Sigmoid colon (tissue), 6 donors: ENCODE measurements at regions not wholly inside any gene's neighbourhood (a gene's known extent, or its start where the extent isn't known, plus 50 kb on each side); places are given as distances from the start of the nearest gene placed in this dataset.

ENCODE experiments used
- DNase-seq: peaks from one replicate; pipeline ENCODE4 v3.0.0-alpha.2; 2019
- H3K27ac ChIP-seq, 4 donors: fragments of 200-600 bp; sonication (generic); one replicate each; pipeline ENCODE4 v1.5.1; 2016 to 2019; ENCODE audit warnings: mild to moderate bottlenecking in 1 of 4
- H3K27me3 ChIP-seq, 3 donors: fragments of 200-600 bp; sonication (generic); one replicate each; pipeline ENCODE4 v1.5.1; 2019; ENCODE audit warnings: mild to moderate bottlenecking in 1 of 3
- H3K36me3 ChIP-seq, 4 donors: fragments of 200-600 bp; sonication (generic); one replicate each; pipeline ENCODE4 v1.5.1; 2016 to 2019
- H3K4me1 ChIP-seq, 4 donors: fragments of 200-600 bp; sonication (generic); one replicate each; pipeline ENCODE4 v1.5.1; 2017 to 2019
- H3K4me3 ChIP-seq, 4 donors: fragments of 200-600 bp; sonication (generic); one replicate each; pipeline ENCODE4 v1.5.1; 2017 to 2019; ENCODE audit warnings: mild to moderate bottlenecking in 2 of 4, moderate library complexity in 1 of 4
- H3K9me3 ChIP-seq, 4 donors: fragments of 200-600 bp in 3 of 4; sonication (generic) in 3 of 4; one replicate each; pipeline versions ENCODE4 v1.5.1 to v1.6.1; 2013 to 2019
- EP300 ChIP-seq, 4 donors: sonication (generic); formaldehyde crosslinking; IDR thresholded peaks; one replicate each; pipeline ENCODE4 v1.6.1; 2017; ENCODE audit warnings: antibody characterized with exemption in 4 of 4
- POLR2A ChIP-seq, 2 donors: fragments of 450-650 bp; IDR thresholded peaks; one replicate each; pipeline ENCODE4 v1.6.1; 2016; ENCODE audit warnings: antibody characterized with exemption in 2 of 2, mild to moderate bottlenecking in 2 of 2, moderate library complexity in 2 of 2
- POLR2AphosphoS5 ChIP-seq, 4 donors: sonication (generic); formaldehyde crosslinking; IDR thresholded peaks; one replicate each; pipeline ENCODE4 v1.6.1; 2017; ENCODE audit warnings: antibody characterized with exemption in 4 of 4
- WGBS, 2 donors: extraction: QIAGEN DNeasy Blood & Tissue Kit; methylation state at CpG; one replicate each; pipeline ENCODE4 v1.1.7; 2013; 5-methylcytosine and 5-hydroxymethylcytosine counted together
- intact Hi-C: fragments of 100-400 bp; cut with DNase I; formaldehyde crosslinking; loops from one replicate; pipeline ENCODE4 v1.15.1; 2023
- TF ChIP-seq, protein P1 (sequence below), 4 experiments: fragments of 450-650 bp in 3 of 4; fragments of 200-600 bp in 1 of 4; IDR thresholded peaks; one replicate each; pipeline ENCODE4 v1.5.1; 2016 to 2019; ENCODE audit warnings: antibody characterized with exemption in 4 of 4, mild to moderate bottlenecking in 3 of 4, moderate library complexity in 2 of 4
- donor health status: healthy with polysubstance abuse.
- donor health status: healthy.

GRCh38 chr6:168369786-168370185, 50.2 kb upstream of the DACT2 start:
- Histone ChIP-seq H3K9me3 (no peaks in the 10 kb centered on the region), H3K27ac (no peak overlapping the region), H3K4me1 (peaks cover 0 to 29% (median 16%) of the 10 kb centered on the region in 4 donors), H3K27me3 (no peaks in the 10 kb centered on the region), H3K36me3 (no peaks in the 10 kb centered on the region), H3K4me3 (no peak overlapping the region)
- peak; percentile 38 for DNase-seq
- no peak for TF ChIP-seq POLR2AphosphoS5 (IDR thresholded peaks at IDR 0.05)
- no peak for TF ChIP-seq POLR2A (IDR thresholded peaks at IDR 0.05)
- TF ChIP-seq EP300 (IDR thresholded peaks at IDR 0.05), result no peak
- TF ChIP-seq, protein P1, sequence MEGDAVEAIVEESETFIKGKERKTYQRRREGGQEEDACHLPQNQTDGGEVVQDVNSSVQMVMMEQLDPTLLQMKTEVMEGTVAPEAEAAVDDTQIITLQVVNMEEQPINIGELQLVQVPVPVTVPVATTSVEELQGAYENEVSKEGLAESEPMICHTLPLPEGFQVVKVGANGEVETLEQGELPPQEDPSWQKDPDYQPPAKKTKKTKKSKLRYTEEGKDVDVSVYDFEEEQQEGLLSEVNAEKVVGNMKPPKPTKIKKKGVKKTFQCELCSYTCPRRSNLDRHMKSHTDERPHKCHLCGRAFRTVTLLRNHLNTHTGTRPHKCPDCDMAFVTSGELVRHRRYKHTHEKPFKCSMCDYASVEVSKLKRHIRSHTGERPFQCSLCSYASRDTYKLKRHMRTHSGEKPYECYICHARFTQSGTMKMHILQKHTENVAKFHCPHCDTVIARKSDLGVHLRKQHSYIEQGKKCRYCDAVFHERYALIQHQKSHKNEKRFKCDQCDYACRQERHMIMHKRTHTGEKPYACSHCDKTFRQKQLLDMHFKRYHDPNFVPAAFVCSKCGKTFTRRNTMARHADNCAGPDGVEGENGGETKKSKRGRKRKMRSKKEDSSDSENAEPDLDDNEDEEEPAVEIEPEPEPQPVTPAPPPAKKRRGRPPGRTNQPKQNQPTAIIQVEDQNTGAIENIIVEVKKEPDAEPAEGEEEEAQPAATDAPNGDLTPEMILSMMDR (IDR thresholded peaks at IDR 0.05), result no peak
- 27 to 66% methylated on average over 13 of the region's 13 CpGs for WGBS, 2 donors
- intact Hi-C loops, result loop anchor here (1.0 to 10.0 kb wide), 3 partner anchors 265 to 1155 kb away; no protein-coding TSS in a partner anchor

GRCh38 chr6:168370310-168370991, 50.9 kb upstream of the DACT2 start:
- intact Hi-C loops, result loop anchor here (1.0 to 10.0 kb wide), 3 partner anchors 264 to 1154 kb away; no protein-coding TSS in a partner anchor
- H3K4me1 ChIP-seq, result peaks cover 0 to 29% (median 16%) of the 10 kb centered on the region in 4 donors
- no peaks in the 10 kb centered on the region for H3K27me3 ChIP-seq
- H3K36me3 ChIP-seq, result no peaks in the 10 kb centered on the region
- H3K4me3 ChIP-seq, result no peak overlapping the region
- TF ChIP-seq POLR2A (IDR thresholded peaks at IDR 0.05) (no peak), POLR2AphosphoS5 (IDR thresholded peaks at IDR 0.05) (no peak), EP300 (IDR thresholded peaks at IDR 0.05) (no peak)
- TF ChIP-seq, protein P1 (IDR thresholded peaks at IDR 0.05), result peak; percentile 78 to 94 (median 86)
- WGBS, 2 donors, result 42 to 54% methylated on average over 43 of the region's 43 CpGs
- no peak overlapping the region for H3K27ac ChIP-seq
- DNase-seq, result peak; percentile 89
- no peaks in the 10 kb centered on the region for H3K9me3 ChIP-seq

- Histone ChIP-seq H3K4me1 (peaks cover 0 to 29% (median 16%) of the 10 kb centered on the region in 4 donors), H3K27ac (no peak overlapping the region), H3K9me3 (no peaks in the 10 kb centered on the region), H3K4me3 (no peak overlapping the region), H3K27me3 (no peaks in the 10 kb centered on the region), H3K36me3 (no peaks in the 10 kb centered on the region)
- TF ChIP-seq POLR2AphosphoS5 (IDR thresholded peaks at IDR 0.05) (no peak), EP300 (IDR thresholded peaks at IDR 0.05) (no peak), POLR2A (IDR thresholded peaks at IDR 0.05) (no peak)
- TF ChIP-seq, protein P1 (IDR thresholded peaks at IDR 0.05), result no peak
- intact Hi-C loops, result loop anchor here (10.0 kb wide), 2 partner anchors 264 to 1154 kb away; no protein-coding TSS in a partner anchor
- peak; percentile 18 for DNase-seq
- 83 to 92% methylated on average over 11 of the region's 11 CpGs for WGBS, 2 donors
Observed at GRCh38 chr6:168371185-168371584, 51.6 kb upstream of the DACT2 start.

GRCh38 chr6:168371618-168371980, 52.0 kb upstream of the DACT2 start:
- peak; percentile 60 for DNase-seq
- WGBS, 2 donors, result 74 to 90% methylated on average over 6 of the region's 6 CpGs
- intact Hi-C loops, result loop anchor here (10.0 kb wide), 2 partner anchors 263 to 1153 kb away; no protein-coding TSS in a partner anchor
- Histone ChIP-seq H3K36me3 (no peaks in the 10 kb centered on the region), H3K4me1 (peaks cover 0 to 29% (median 16%) of the 10 kb centered on the region in 4 donors), H3K27ac (no peak overlapping the region), H3K27me3 (no peaks in the 10 kb centered on the region), H3K9me3 (no peaks in the 10 kb centered on the region), H3K4me3 (no peak overlapping the region)
- TF ChIP-seq POLR2A (IDR thresholded peaks at IDR 0.05) (no peak), POLR2AphosphoS5 (IDR thresholded peaks at IDR 0.05) (no peak), EP300 (IDR thresholded peaks at IDR 0.05) (no peak)
- TF ChIP-seq, protein P1 (IDR thresholded peaks at IDR 0.05), result no peak
